Epithelial cell of esophagus (primary cell): ENCODE measurements at regions not wholly inside any gene's neighbourhood (a gene's known extent, or its start where the extent isn't known, plus 50 kb on each side); places are given as distances from the start of the nearest gene placed in this dataset.

Experiments used
- DNase-seq: peaks from one replicate; pipeline ENCODE4 v3.0.0; 2010; ENCODE audit warnings: low read depth
- H3K4me3 ChIP-seq: 2 replicates; pipeline ENCODE4 v1.5.1; 2011; ENCODE audit warnings: mild to moderate bottlenecking, low read length, control low read depth
- TF ChIP-seq, protein P1 (sequence below): IDR thresholded peaks from 2 replicates; pipeline ENCODE4 v1.5.1; 2011; ENCODE audit warnings: low read depth, mild to moderate bottlenecking, low read length, control low read depth, inconsistent platforms; ENCODE audit not compliant: insufficient read depth; ENCODE audit errors: missing control alignments

- TF ChIP-seq, protein P1, sequence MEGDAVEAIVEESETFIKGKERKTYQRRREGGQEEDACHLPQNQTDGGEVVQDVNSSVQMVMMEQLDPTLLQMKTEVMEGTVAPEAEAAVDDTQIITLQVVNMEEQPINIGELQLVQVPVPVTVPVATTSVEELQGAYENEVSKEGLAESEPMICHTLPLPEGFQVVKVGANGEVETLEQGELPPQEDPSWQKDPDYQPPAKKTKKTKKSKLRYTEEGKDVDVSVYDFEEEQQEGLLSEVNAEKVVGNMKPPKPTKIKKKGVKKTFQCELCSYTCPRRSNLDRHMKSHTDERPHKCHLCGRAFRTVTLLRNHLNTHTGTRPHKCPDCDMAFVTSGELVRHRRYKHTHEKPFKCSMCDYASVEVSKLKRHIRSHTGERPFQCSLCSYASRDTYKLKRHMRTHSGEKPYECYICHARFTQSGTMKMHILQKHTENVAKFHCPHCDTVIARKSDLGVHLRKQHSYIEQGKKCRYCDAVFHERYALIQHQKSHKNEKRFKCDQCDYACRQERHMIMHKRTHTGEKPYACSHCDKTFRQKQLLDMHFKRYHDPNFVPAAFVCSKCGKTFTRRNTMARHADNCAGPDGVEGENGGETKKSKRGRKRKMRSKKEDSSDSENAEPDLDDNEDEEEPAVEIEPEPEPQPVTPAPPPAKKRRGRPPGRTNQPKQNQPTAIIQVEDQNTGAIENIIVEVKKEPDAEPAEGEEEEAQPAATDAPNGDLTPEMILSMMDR: no peak
- DNase-seq: no peak
- H3K4me3 ChIP-seq: no peak overlapping the region
Observed at GRCh38 chr13:76756451-76756850, 129.8 kb downstream of the KCTD12 start.

- TF ChIP-seq, protein P1: no peak
- no peak overlapping the region for H3K4me3 ChIP-seq
- peak; percentile 88 for DNase-seq
Observed at GRCh38 chr13:76754414-76754813, 131.8 kb downstream of the KCTD12 start.

- H3K4me3 ChIP-seq: no peak overlapping the region
- TF ChIP-seq, protein P1: no peak
- DNase-seq: no peak
Observed at GRCh38 chr13:76751278-76751677, 134.9 kb downstream of the KCTD12 start.

DNA sequence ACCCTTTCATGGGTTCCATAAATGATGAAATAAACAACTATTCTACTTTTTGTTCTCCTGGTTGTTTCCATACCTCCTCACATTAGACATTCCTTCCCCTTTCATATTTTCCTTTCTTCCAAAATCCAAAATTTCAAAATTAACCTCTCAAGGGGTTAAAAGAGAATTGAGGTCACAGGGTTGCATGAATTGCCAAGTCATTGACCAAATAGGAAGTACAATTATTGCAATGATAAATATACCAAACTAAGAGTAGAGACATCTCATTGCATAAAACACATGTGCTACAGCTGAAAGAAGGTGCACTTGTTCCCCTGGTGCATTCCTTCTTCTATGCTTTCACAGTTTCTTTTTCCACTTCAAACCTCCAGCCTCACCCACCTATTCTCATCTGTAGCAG lies 136.1 kb downstream of the KCTD12 start:
- TF ChIP-seq, protein P1: no peak
- no peak for DNase-seq
- H3K4me3 ChIP-seq: no peak overlapping the region

GRCh38 chr13:76745261-76746200 lies 140.7 kb downstream of the KCTD12 start:
- TF ChIP-seq, protein P1: no peak
- H3K4me3 ChIP-seq: no peak overlapping the region
- DNase-seq: no peak

DNA sequence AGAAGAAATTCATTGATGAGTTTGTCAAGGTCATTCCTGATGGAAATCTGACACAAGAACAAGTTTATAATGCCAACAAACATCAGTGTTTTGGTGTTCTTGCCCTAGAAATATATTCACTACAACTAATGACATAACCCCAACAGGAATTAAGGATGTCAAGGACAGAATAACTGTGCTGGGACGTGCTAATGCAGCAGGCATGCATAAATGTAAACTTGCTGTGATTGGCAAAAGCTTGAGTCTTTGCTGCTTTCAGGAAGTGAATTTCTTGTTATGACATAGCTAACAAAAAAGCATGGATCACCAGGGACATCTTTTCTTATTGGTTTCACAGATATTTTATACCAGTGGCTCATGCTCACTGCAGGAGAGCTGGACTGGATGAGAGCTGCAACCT lies 144.6 kb downstream of the KCTD12 start:
- DNase-seq: no peak
- TF ChIP-seq, protein P1: no peak
- H3K4me3 ChIP-seq: no peak overlapping the region
